ENCODE measurements at regions not wholly inside any gene's neighbourhood (a gene's known extent, or its start where the extent isn't known, plus 50 kb on each side); places are given as distances from the start of the nearest gene placed in this dataset.
"Not testable (repeated sequence)": the region's sequence is repeated elsewhere in the genome, so short reads cannot be mapped to it uniquely, and the experiment has no call there.

- no peak for DNase-seq
These were observed 112.5 kb upstream of the ASB18 start for GRCh38 chr2:236376566-236377244.

- no peak for DNase-seq
These were observed 115.9 kb upstream of the ASB18 start for GRCh38 chr2:236380051-236380612.

GRCh38 chr2:236381253-236381652 is 117.0 kb upstream of the ASB18 start:
- DNase-seq = not testable (repeated sequence)

- not testable (repeated sequence) for DNase-seq
These were observed 125.3 kb upstream of the ASB18 start for GRCh38 chr2:236389284-236390216.

GRCh38 chr2:236393101-236393500 is 128.9 kb upstream of the ASB18 start:
- DNase-seq = no peak

GRCh38 chr2:236393581-236393980 is 129.4 kb upstream of the ASB18 start:
- DNase-seq = no peak

GRCh38 chr2:236394571-236394970 is 130.4 kb upstream of the ASB18 start:
- DNase-seq = no peak

- DNase-seq = no peak
These were observed 130.9 kb upstream of the ASB18 start for GRCh38 chr2:236395067-236395466.

- no peak for DNase-seq
These were observed 132.7 kb upstream of the ASB18 start for GRCh38 chr2:236396818-236397350.

- no peak for DNase-seq
These were observed 133.5 kb upstream of the ASB18 start for GRCh38 chr2:236397681-236398080.

GRCh38 chr2:236399409-236399808 is 135.2 kb upstream of the ASB18 start:
- DNase-seq = no peak

- DNase-seq = no peak
These were observed 135.9 kb upstream of the ASB18 start for GRCh38 chr2:236400046-236400574.

- no peak for DNase-seq
These were observed 136.6 kb upstream of the ASB18 start for GRCh38 chr2:236400594-236401360.

GRCh38 chr2:236402033-236402790 is 138.0 kb upstream of the ASB18 start:
- DNase-seq = no peak

GRCh38 chr2:236403125-236403524 is 138.9 kb upstream of the ASB18 start:
- DNase-seq = no peak

GRCh38 chr2:236403811-236404210 is 139.6 kb upstream of the ASB18 start:
- no peak for DNase-seq

- DNase-seq = no peak
These were observed 140.1 kb upstream of the ASB18 start for GRCh38 chr2:236404346-236404745.

GRCh38 chr2:236405357-236405756 is 141.2 kb upstream of the ASB18 start:
- DNase-seq = no peak

GRCh38 chr2:236408090-236408489 is 143.9 kb upstream of the ASB18 start:
- no peak for DNase-seq

GRCh38 chr2:236408786-236409185 is 144.6 kb upstream of the ASB18 start:
- DNase-seq = no peak

GRCh38 chr2:236415684-236416444 is 151.7 kb upstream of the ASB18 start:
- no peak for DNase-seq

Data from GOT3 (cell line).